HepG2 (cell line): ENCODE measurements at regions not wholly inside any gene's neighbourhood (a gene's known extent, or its start where the extent isn't known, plus 50 kb on each side); places are given as distances from the start of the nearest gene placed in this dataset.

Experiments
- ATAC-seq: fragments of 200-7000 bp; cut with Tn5 transposase; 3 replicates; pipeline ENCODE4 v1.9.1; 2020; ENCODE audit warnings: mild to moderate bottlenecking, moderate library complexity
- BruUV-seq: library from RNA; stranded (reverse); fragments of 400-500 nt; replicated peaks from 2 replicates; lab custom pipeline; 2021; lab: Mats Ljungman, UMichigan
- CTCF ChIA-PET: fragments of 300-600 bp; formaldehyde crosslinking; extraction: SDS; loops from one replicate; lab custom pipeline; 2021; ENCODE audit warnings: low total read pairs, inconsistent platforms, low intra/inter-chr PET ratio; lab: Yijun Ruan, JAX
- POLR2A ChIA-PET: fragments of 350-600 bp; sonication (Branson Sonifier 250); formaldehyde crosslinking; loops from one replicate; lab custom pipeline; 2020; ENCODE audit warnings: antibody characterized with exemption, inconsistent platforms; lab: Yijun Ruan, JAX
- DNase-seq: peaks from one replicate; pipeline ENCODE4 v3.0.0-alpha.2; 2015; ENCODE audit warnings: low spot score
- FAIRE-seq: peaks from 3 replicates; lab custom pipeline; 2011; peaks lifted over from hg19 to GRCh38; lab: Jason Lieb, UNC
- H2AFZ ChIP-seq: one replicate; pipeline ENCODE4 v1.6.1; 2011; ENCODE audit warnings: low read length, inconsistent platforms
- H3K27ac ChIP-seq: fragments of 300-600 bp; 3 replicates; pipeline ENCODE4 v1.8.0; 2011; ENCODE audit warnings: mixed run types, mild to moderate bottlenecking, mixed read lengths, low read length, inconsistent platforms; ENCODE audit not compliant: insufficient read depth; ENCODE audit errors: extremely low read length
- H3K27me3 ChIP-seq, 2 experiments: fragments of 200-600 bp in 1 of 2; 2 replicates in 1 of 2; 3 replicates in 1 of 2; pipeline versions ENCODE4 v1.6.0 to v1.8.0; 2011; ENCODE audit warnings: low read length in 2 of 2, mild to moderate bottlenecking in 2 of 2, moderate library complexity in 2 of 2, inconsistent platforms in 1 of 2; ENCODE audit not compliant: insufficient read depth in 2 of 2, control insufficient read depth in 1 of 2
- H3K36me3 ChIP-seq, 2 experiments: fragments of 200-600 bp in 1 of 2; replicated peaks in 1 of 2; 2 replicates in 1 of 2; 3 replicates in 1 of 2; pipeline versions ENCODE4 v1.5.1 to v1.8.0; 2011; ENCODE audit warnings: low read length in 2 of 2, inconsistent platforms in 1 of 2; ENCODE audit not compliant: insufficient read depth in 2 of 2, control insufficient read depth in 1 of 2
- H3K4me1 ChIP-seq: 2 replicates; pipeline ENCODE4 v1.5.1; 2012; ENCODE audit warnings: low read length, inconsistent platforms; ENCODE audit not compliant: insufficient read depth
- H3K4me2 ChIP-seq: 2 replicates; pipeline ENCODE4 v1.6.0; 2011; ENCODE audit warnings: low read depth, low read length, inconsistent platforms
- H3K4me3 ChIP-seq, 3 experiments: fragments of 200-600 bp in 1 of 3; sonication (generic), shearing (Covaris generic) in 1 of 3; replicated peaks in 1 of 3; 2 replicates each; pipeline ENCODE4 v1.5.1; 2011 to 2016; ENCODE audit warnings: low read length in 3 of 3, inconsistent platforms in 2 of 3, low read depth in 2 of 3, mild to moderate bottlenecking in 2 of 3, control low read depth in 1 of 3, mixed read lengths in 1 of 3; ENCODE audit not compliant: insufficient read depth in 1 of 3
- H3K79me2 ChIP-seq: one replicate; pipeline ENCODE4 v1.6.1; 2011; ENCODE audit warnings: low read length, inconsistent platforms; ENCODE audit not compliant: insufficient read depth
- H3K9ac ChIP-seq: 2 replicates; pipeline ENCODE4 v1.6.0; 2011; ENCODE audit warnings: mild to moderate bottlenecking, low read depth, low read length, inconsistent platforms; ENCODE audit not compliant: insufficient read depth
- H3K9me3 ChIP-seq: 2 replicates; pipeline ENCODE4 v1.5.1; 2012; ENCODE audit warnings: mild to moderate bottlenecking, low read length
- H4K20me1 ChIP-seq: 2 replicates; pipeline ENCODE4 v1.6.0; 2011; ENCODE audit warnings: inconsistent platforms, mild to moderate bottlenecking, low read length, moderate library complexity; ENCODE audit not compliant: insufficient read depth
- RNF219 ChIP-seq: sonication (generic); formaldehyde crosslinking; IDR thresholded peaks from 2 replicates; pipeline ENCODE4 v1.5.0; 2020; ENCODE audit warnings: mild to moderate bottlenecking, missing genetic modification reagents
- SMARCE1 ChIP-seq: fragments of 450-650 bp; IDR thresholded peaks from 2 replicates; pipeline ENCODE4 v1.6.1; 2017; ENCODE audit warnings: borderline replicate concordance
- ZNF451 ChIP-seq: sonication (generic); formaldehyde crosslinking; IDR thresholded peaks from 2 replicates; pipeline ENCODE4 v1.5.0; 2020; ENCODE audit warnings: mild to moderate bottlenecking, missing genetic modification reagents
- ZNF576 ChIP-seq: sonication (generic); formaldehyde crosslinking; IDR thresholded peaks from 2 replicates; pipeline ENCODE4 v1.4.0; 2020; ENCODE audit warnings: mild to moderate bottlenecking, missing genetic modification reagents
- ZNF800 ChIP-seq: sonication (generic); formaldehyde crosslinking; IDR thresholded peaks from 2 replicates; pipeline ENCODE4 v1.4.0; 2020; ENCODE audit warnings: missing genetic modification reagents
- WGBS: methylation state at CpG from one replicate; pipeline ENCODE4 v1.1.6; 2017; ENCODE audit warnings: low lambda C conversion rate; 5-methylcytosine and 5-hydroxymethylcytosine counted together
- in situ Hi-C: cut with HindIII; loops from 2 replicates; pipeline ENCODE4 v1.10.0; 2017; ENCODE audit warnings: low pct_unique_long_range_greater_than_20kb; ENCODE audit not compliant: extremely low pct_ligation_motif_present
- intact Hi-C: fragments of 100-400 bp; cut with micrococcal nuclease; formaldehyde crosslinking; loops from one replicate; pipeline ENCODE4 v1.10.0; 2022; ENCODE audit not compliant: unreplicated experiment

DNA sequence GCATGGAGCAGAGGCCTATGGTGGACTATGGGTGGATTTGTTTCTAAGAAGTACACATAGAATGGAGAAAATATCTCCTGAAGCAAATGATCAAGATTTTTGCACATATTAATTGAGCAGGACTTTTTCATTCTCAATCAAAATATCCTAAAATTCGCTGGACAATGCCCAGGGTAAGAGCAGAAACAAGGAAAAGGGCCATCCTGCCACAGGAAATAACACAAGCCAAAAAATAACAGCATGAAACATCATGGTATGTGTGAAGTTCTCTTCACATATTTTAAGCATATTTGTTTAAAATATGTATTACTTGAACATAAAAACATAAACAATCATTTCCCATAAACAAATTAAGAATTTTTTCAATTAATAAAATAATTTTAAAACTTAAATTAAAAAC is 868.9 kb downstream of the EPHA7 start:
- no peak for TF ChIP-seq ZNF451 (CRISPR knock-in tag)
- TF ChIP-seq ZNF576 (CRISPR knock-in tag), result no peak
- TF ChIP-seq RNF219 (CRISPR knock-in tag), result no peak
- no peak for TF ChIP-seq ZNF800 (CRISPR knock-in tag)
- no peak for TF ChIP-seq SMARCE1
- ATAC-seq, result no peak
- in situ Hi-C loops, result no loop called here
- H3K9ac ChIP-seq, result no peak overlapping the region
- H3K79me2 ChIP-seq, result no peaks in the 10 kb centered on the region
- WGBS, result 0% methylated on average over 1 of the region's 1 CpG
- H3K4me1 ChIP-seq, result no peaks in the 10 kb centered on the region
- H3K4me3 ChIP-seq, result no peak overlapping the region
- intact Hi-C loops, result no loop called here
- H3K4me2 ChIP-seq, result no peak overlapping the region
- ChIA-PET CTCF (no interaction called here), POLR2A (no interaction called here)
- no peak overlapping the region for H3K27ac ChIP-seq
- H3K9me3 ChIP-seq, result no peaks in the 10 kb centered on the region
- H4K20me1 ChIP-seq, result no peaks in the 10 kb centered on the region
- BruUV-seq, result no TSS peak
- H3K36me3 ChIP-seq, result no peaks in the 10 kb centered on the region
- no peak for DNase-seq
- no peak overlapping the region for H2AFZ ChIP-seq
- FAIRE-seq, result no peak
- H3K27me3 ChIP-seq, result no peaks in the 10 kb centered on the region
